ENCODE measurements at regions not wholly inside any gene's neighbourhood (a gene's known extent, or its start where the extent isn't known, plus 50 kb on each side); places are given as distances from the start of the nearest gene placed in this dataset.

GRCh38 chr3:134302674-134303073 is 52.0 kb upstream of the RYK start:
- dilution Hi-C loops (cut with MboI; ENCODE audit: extremely low pct_ligation_motif_present, low sequenced_read_pairs) = no loop called here
- H2AFZ ChIP-seq (ENCODE audit: control insufficient read depth, low read length) = no peak overlapping the region
- TF ChIP-seq EZH2 (IDR thresholded peaks at IDR 0.05; ENCODE audit: low read length) (no peak), CTCF (optimal IDR thresholded peaks at IDR 0.05 in 1 of 3, IDR thresholded peaks at IDR 0.05 in 1 of 3, conservative IDR thresholded peaks at IDR 0.05 in 1 of 3; ENCODE audit: extremely low read depth in 1 of 3, insufficient read depth in 2 of 3, low read length in 3 of 3) (no peak)
- no peak overlapping the region for H3K27ac ChIP-seq (ENCODE audit: control insufficient read depth, insufficient read depth, low read length)
- no peaks in the 10 kb centered on the region for H3K36me3 ChIP-seq (ENCODE audit: control insufficient read depth in 2 of 2, extremely low read depth in 1 of 2, insufficient read depth in 2 of 2, low read length in 2 of 2)
- no peaks in the 10 kb centered on the region for H3K27me3 ChIP-seq (ENCODE audit: control insufficient read depth, extremely low read depth, insufficient read depth, low read length)
- no peak for DNase-seq (ENCODE audit: low read depth, low spot score)
- H3K4me3 ChIP-seq (ENCODE audit: control insufficient read depth in 2 of 3, extremely low read depth in 1 of 3, insufficient read depth in 2 of 3, low read depth in 1 of 3, low read length in 3 of 3) = no peak overlapping the region
- no peaks in the 10 kb centered on the region for H3K4me1 ChIP-seq (ENCODE audit: control insufficient read depth, extremely low read depth, insufficient read depth, low read length)
- H3K4me2 ChIP-seq (ENCODE audit: control insufficient read depth, extremely low read depth, insufficient read depth, low read depth, low read length) = no peak overlapping the region
- H4K20me1 ChIP-seq (ENCODE audit: control insufficient read depth, extremely low read depth, insufficient read depth, low read length) = no peaks in the 10 kb centered on the region
- no peaks in the 10 kb centered on the region for H3K9me1 ChIP-seq (ENCODE audit: control insufficient read depth, extremely low read depth, insufficient read depth, low read length)
- no peak for FAIRE-seq
- H3K9me3 ChIP-seq (ENCODE audit: control insufficient read depth, low read depth, low read length) = no peaks in the 10 kb centered on the region
- no peaks in the 10 kb centered on the region for H3K79me2 ChIP-seq (ENCODE audit: control insufficient read depth, insufficient read depth, low read length)
- H3K9ac ChIP-seq (ENCODE audit: control insufficient read depth, extremely low read depth, insufficient read depth, low read length) = no peak overlapping the region

- DNase-seq (ENCODE audit: low read depth, low spot score) (no peak), FAIRE-seq (no peak)
- Histone ChIP-seq H3K4me2 (ENCODE audit: control insufficient read depth, extremely low read depth, insufficient read depth, low read depth, low read length) (no peak overlapping the region), H4K20me1 (ENCODE audit: control insufficient read depth, extremely low read depth, insufficient read depth, low read length) (no peaks in the 10 kb centered on the region), H3K9me1 (ENCODE audit: control insufficient read depth, extremely low read depth, insufficient read depth, low read length) (no peaks in the 10 kb centered on the region), H3K4me1 (ENCODE audit: control insufficient read depth, extremely low read depth, insufficient read depth, low read length) (no peaks in the 10 kb centered on the region), H3K36me3 (ENCODE audit: control insufficient read depth in 2 of 2, extremely low read depth in 1 of 2, insufficient read depth in 2 of 2, low read length in 2 of 2) (no peaks in the 10 kb centered on the region), H2AFZ (ENCODE audit: control insufficient read depth, low read length) (no peak overlapping the region), H3K9me3 (ENCODE audit: control insufficient read depth, low read depth, low read length) (no peaks in the 10 kb centered on the region), H3K27me3 (ENCODE audit: control insufficient read depth, extremely low read depth, insufficient read depth, low read length) (no peaks in the 10 kb centered on the region), H3K9ac (ENCODE audit: control insufficient read depth, extremely low read depth, insufficient read depth, low read length) (no peak overlapping the region), H3K4me3 (ENCODE audit: control insufficient read depth in 2 of 3, extremely low read depth in 1 of 3, insufficient read depth in 2 of 3, low read depth in 1 of 3, low read length in 3 of 3) (no peak overlapping the region), H3K79me2 (ENCODE audit: control insufficient read depth, insufficient read depth, low read length) (no peaks in the 10 kb centered on the region), H3K27ac (ENCODE audit: control insufficient read depth, insufficient read depth, low read length) (no peak overlapping the region)
- no peak for TF ChIP-seq EZH2 (IDR thresholded peaks at IDR 0.05; ENCODE audit: low read length)
- TF ChIP-seq CTCF (optimal IDR thresholded peaks at IDR 0.05 in 1 of 3, IDR thresholded peaks at IDR 0.05 in 1 of 3, conservative IDR thresholded peaks at IDR 0.05 in 1 of 3; ENCODE audit: extremely low read depth in 1 of 3, insufficient read depth in 2 of 3, low read length in 3 of 3) = peak in 1 of 3 experiments; percentile 10
- dilution Hi-C loops (cut with MboI; ENCODE audit: extremely low pct_ligation_motif_present, low sequenced_read_pairs) = no loop called here
Measured at GRCh38 chr3:134300520-134300919, 49.9 kb upstream of the RYK start.

Measured in keratinocyte (primary cell).